AG10803 (cell line): ENCODE measurements at regions not wholly inside any gene's neighbourhood (a gene's known extent, or its start where the extent isn't known, plus 50 kb on each side); places are given as distances from the start of the nearest gene placed in this dataset.

ENCODE experiments used
- DNase-seq: peaks from one replicate; pipeline ENCODE4 v3.0.0; 2010; ENCODE audit warnings: low read depth
- H3K4me3 ChIP-seq: 2 replicates; pipeline ENCODE4 v1.5.1; 2011; ENCODE audit warnings: mild to moderate bottlenecking, low read length, control low read depth
- TF ChIP-seq, protein P1 (sequence below): conservative IDR thresholded peaks from 2 replicates; pipeline ENCODE4 v1.5.1; 2011; ENCODE audit warnings: mild to moderate bottlenecking, low read length, control low read depth, inconsistent platforms

DNA sequence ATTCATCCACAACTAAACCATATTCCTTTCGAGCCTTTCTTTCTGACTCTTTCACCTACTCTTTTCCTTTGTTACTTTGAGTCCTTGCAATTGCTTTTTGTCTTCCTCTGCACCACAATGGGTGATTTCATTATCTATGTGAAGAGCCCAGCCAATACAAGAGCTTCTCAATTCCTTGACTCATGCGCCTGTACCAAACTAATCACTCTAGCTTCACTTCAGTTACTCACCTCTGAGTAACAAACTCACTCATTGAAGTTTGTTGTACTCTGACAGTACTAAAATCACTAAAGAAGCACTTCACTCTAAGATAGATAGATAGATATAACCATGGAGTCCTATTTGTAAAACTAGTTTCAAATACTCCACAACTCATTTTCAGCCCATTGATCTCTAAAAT is 191.7 kb upstream of the EPHA5 start:
- TF ChIP-seq, protein P1, sequence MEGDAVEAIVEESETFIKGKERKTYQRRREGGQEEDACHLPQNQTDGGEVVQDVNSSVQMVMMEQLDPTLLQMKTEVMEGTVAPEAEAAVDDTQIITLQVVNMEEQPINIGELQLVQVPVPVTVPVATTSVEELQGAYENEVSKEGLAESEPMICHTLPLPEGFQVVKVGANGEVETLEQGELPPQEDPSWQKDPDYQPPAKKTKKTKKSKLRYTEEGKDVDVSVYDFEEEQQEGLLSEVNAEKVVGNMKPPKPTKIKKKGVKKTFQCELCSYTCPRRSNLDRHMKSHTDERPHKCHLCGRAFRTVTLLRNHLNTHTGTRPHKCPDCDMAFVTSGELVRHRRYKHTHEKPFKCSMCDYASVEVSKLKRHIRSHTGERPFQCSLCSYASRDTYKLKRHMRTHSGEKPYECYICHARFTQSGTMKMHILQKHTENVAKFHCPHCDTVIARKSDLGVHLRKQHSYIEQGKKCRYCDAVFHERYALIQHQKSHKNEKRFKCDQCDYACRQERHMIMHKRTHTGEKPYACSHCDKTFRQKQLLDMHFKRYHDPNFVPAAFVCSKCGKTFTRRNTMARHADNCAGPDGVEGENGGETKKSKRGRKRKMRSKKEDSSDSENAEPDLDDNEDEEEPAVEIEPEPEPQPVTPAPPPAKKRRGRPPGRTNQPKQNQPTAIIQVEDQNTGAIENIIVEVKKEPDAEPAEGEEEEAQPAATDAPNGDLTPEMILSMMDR: no peak

DNA sequence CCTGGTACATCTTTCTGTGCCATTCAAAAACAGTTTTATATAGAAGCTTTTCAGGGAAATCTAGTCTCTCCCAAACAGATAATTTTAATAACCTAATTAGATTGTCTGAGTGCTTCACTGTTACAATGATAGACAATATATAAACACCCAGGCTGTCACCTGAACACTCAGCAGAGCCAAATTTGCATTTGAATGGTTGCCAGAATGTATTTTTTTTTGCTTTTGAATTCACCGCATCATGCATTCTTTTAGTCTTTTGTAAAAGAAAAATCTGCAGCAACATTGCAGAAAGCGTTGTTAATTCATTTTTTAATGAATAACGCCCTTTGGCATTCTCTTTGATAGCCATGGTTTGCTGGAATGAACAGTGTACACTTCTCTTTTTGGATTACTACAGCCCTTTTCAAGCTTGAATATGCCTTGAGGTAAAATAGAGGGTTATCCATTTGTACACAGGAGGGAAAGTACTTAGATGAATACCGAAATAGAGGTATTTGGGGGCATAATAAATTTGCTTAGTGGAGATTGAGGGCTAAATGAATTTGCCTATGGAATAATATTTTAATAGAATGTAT is 175.0 kb upstream of the EPHA5 start:
- TF ChIP-seq, protein P1: no peak
- H3K4me3 ChIP-seq: no peak overlapping the region
- no peak for DNase-seq

More for the DNA sequence above, 191.7 kb upstream of the EPHA5 start:
- no peak for DNase-seq
- no peak overlapping the region for H3K4me3 ChIP-seq

DNA sequence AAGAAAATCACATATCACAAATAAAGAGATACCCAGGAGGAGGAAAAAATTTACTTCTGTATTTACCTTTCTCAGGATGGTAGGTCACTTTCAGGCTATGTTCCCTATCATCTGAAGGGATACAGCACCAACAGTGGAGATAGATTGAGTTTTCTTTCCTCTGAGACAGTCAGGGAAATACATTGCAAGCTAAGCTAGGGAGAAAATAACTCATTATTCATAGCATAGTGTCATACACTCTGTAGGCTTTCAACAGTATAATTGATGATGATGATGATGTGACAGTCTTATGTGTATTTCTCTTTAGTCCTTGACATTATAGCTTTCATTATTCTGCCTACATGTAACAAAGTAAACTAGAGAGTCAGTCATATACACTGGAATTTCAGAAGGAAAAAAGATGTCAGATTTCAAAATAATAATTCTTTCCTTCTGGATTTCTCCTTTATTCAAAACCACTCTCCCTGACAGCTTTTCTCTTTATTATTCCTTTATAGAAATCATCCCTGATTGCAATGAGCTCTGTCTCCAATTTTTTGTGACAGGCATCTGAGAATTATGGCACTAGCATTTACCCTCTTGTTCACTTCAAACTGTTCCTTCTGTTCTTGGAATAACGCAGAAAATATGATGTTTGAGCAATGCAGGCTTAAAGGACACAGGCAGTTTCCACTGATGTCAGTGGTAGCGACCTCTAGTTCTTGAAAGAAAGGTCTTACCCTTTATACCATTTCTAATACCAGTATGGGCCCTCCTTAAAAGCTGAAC is 169.1 kb upstream of the EPHA5 start:
- no peak for DNase-seq
- H3K4me3 ChIP-seq: no peak overlapping the region
- TF ChIP-seq, protein P1: no peak

DNA sequence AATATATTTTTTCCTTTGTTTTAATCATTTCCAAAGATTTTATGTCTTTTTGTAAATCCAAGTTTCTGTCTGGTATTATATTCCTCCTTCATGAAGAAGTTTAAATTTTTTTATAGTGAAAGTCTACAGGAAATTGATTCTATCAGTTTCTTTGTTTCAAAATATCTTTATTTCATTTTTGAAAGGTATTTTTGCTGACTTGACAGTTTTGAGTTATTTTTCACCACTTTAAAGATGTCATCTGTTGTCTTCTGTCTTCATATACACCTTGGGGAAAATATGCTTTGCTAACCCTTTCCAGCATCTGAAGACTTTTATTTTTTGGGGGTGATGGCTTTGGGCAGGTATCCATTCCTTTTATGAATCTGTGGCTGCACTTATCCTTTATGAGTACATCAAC is 164.4 kb upstream of the EPHA5 start:
- TF ChIP-seq, protein P1: no peak
- H3K4me3 ChIP-seq: no peak overlapping the region
- DNase-seq: no peak

DNA sequence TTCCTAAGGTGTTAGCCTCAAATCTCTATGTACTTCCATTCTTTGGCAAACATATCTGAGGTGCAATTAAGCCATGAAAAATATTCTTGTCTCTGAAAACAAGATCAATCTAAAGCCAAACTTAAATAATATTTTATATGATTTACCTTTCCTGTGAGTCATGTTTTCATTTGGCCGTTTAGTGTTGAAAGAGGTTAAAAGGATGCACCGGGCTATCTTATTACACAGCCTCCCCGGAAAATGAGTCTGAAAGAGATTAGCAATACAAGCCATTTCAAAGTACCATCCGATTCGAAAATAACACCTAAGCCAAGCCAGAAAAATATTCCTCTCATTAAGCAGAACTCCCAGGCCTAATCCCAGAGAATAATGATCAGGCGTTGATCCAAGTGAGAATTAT is 161.5 kb upstream of the EPHA5 start:
- no peak overlapping the region for H3K4me3 ChIP-seq
- TF ChIP-seq, protein P1: no peak
- no peak for DNase-seq

DNA sequence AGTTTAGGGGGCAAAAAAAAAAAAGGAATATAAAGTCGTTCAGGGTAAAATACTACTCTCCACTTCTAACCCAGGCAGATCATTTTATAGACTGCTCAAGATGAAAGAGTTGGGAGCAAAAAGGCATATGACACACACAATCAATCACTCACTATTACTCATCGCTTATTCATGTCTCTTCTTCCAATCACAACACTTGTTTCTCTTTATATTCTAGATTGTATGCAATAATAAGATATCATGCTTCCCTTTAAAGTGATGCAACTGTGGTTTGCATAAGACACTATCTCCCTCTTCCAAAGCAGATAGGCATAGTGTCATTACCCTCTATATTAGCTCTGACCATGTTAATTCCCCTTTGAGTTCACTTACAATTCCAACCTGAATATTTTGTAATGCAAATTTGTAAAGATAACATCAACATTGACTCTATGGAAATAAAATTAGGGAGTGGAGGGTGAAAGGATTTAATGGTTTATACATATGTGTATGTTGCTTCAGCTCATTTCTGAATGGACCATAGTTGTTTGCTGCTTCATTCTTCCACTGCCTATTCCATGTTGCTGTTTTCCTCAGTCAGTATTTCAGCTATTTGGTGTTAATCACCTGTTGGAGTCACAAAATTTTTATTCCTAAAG is 154.9 kb upstream of the EPHA5 start:
- no peak overlapping the region for H3K4me3 ChIP-seq
- DNase-seq: no peak
- TF ChIP-seq, protein P1: no peak

DNA sequence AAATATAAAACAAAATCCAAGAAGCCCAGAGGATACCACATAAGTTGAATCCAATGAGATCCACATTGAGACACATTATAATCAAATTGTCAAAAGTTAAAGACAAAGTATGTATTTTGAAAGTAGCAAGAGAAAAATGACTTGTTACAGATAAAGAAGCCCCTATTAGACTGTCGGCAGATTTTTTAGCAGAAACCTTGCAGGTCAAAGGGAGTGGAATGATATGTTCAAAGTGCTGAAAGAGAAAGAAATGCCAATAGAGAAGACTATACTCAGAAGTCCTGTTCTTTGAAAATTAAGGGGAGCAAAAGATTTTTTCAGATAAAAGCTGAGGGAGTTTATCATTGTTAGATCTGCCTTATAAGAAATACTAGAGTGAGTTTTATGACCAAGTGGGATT is 148.9 kb upstream of the EPHA5 start:
- no peak for DNase-seq
- no peak overlapping the region for H3K4me3 ChIP-seq
- TF ChIP-seq, protein P1: no peak
